GM12878 (cell line): ENCODE measurements at regions not wholly inside any gene's neighbourhood (a gene's known extent, or its start where the extent isn't known, plus 50 kb on each side); places are given as distances from the start of the nearest gene placed in this dataset.

Source experiments
- ATAC-seq: fragments of 200-7000 bp; cut with Tn5 transposase; 3 replicates; pipeline ENCODE4 v1.9.1; 2020; ENCODE audit warnings: mild to moderate bottlenecking, moderate library complexity
- BruUV-seq: library from RNA; stranded (reverse); fragments of 400-500 nt; replicated peaks from 2 replicates; lab custom pipeline; 2021; lab: Mats Ljungman, UMichigan
- CTCF ChIA-PET: fragments of 300-600 bp; sonication (Branson Sonifier 250); formaldehyde crosslinking; extraction: SDS; loops from one replicate; lab custom pipeline; 2021; ENCODE audit warnings: inconsistent platforms; lab: Yijun Ruan, JAX
- POLR2A ChIA-PET: fragments of 350-600 bp; formaldehyde crosslinking; extraction: SDS; loops from one replicate; lab custom pipeline; 2021; ENCODE audit warnings: inconsistent platforms; lab: Charles Lee
- RAD21 ChIA-PET: fragments of 300-600 bp; sonication (Branson Sonifier 250); formaldehyde crosslinking; loops from one replicate; lab custom pipeline; 2023; ENCODE audit warnings: antibody characterized with exemption; ENCODE audit not compliant: unreplicated experiment; lab: Charles Lee
- SMC1A ChIA-PET: fragments of 300-600 bp; sonication (Branson Sonifier 250); formaldehyde crosslinking; loops from one replicate; lab custom pipeline; 2023; ENCODE audit not compliant: unreplicated experiment, uncharacterized antibody; lab: Charles Lee
- DNase-seq: peaks from one replicate; pipeline ENCODE4 v3.0.0-alpha.2; 2011; ENCODE audit warnings: low read depth, low spot score
- FAIRE-seq: peaks from 3 replicates; lab custom pipeline; 2011; peaks lifted over from hg19 to GRCh38; lab: Jason Lieb, UNC
- H2AFZ ChIP-seq: 2 replicates; pipeline ENCODE4 v1.6.0; 2011; ENCODE audit warnings: low read depth, low read length, control low read depth; ENCODE audit not compliant: control insufficient read depth
- H3K27ac ChIP-seq: 2 replicates; pipeline ENCODE4 v1.5.1; 2011; ENCODE audit warnings: control low read depth; ENCODE audit not compliant: control insufficient read depth, insufficient read depth
- H3K27me3 ChIP-seq, 2 experiments: replicated peaks in 1 of 2; 2 replicates each; pipeline versions ENCODE4 v1.6.0 to v1.6.1; 2011; ENCODE audit warnings: low read length in 1 of 2; ENCODE audit not compliant: control insufficient read depth in 2 of 2, insufficient read depth in 2 of 2
- H3K36me3 ChIP-seq, 2 experiments: 2 replicates each; pipeline ENCODE4 v1.5.1; 2011; ENCODE audit warnings: low read length in 1 of 2; ENCODE audit not compliant: control insufficient read depth in 2 of 2, insufficient read depth in 2 of 2
- H3K4me1 ChIP-seq: 2 replicates; pipeline ENCODE4 v1.6.1; 2011; ENCODE audit warnings: mild to moderate bottlenecking, low read length, moderate library complexity, mixed read lengths; ENCODE audit not compliant: control insufficient read depth, insufficient read depth
- H3K4me2 ChIP-seq: 2 replicates; pipeline ENCODE4 v1.6.0; 2011; ENCODE audit warnings: control low read depth; ENCODE audit not compliant: control insufficient read depth, insufficient read depth
- H3K4me3 ChIP-seq: fragments of 200-600 bp; sonication (generic); 2 replicates; pipeline ENCODE4 v1.5.1; 2016
- H3K79me2 ChIP-seq: 2 replicates; pipeline ENCODE4 v1.6.0; 2011; ENCODE audit warnings: low read length; ENCODE audit not compliant: control insufficient read depth, insufficient read depth
- H3K9ac ChIP-seq: 2 replicates; pipeline ENCODE4 v1.8.0; 2011; ENCODE audit warnings: low read length, control low read depth, mixed read lengths; ENCODE audit not compliant: control insufficient read depth, insufficient read depth
- H3K9me3 ChIP-seq: replicated peaks from 3 replicates; pipeline ENCODE4 v1.5.1; 2011; ENCODE audit warnings: mild to moderate bottlenecking, low read length; ENCODE audit not compliant: control insufficient read depth, insufficient read depth
- H4K20me1 ChIP-seq: 2 replicates; pipeline ENCODE4 v1.6.0; 2011; ENCODE audit not compliant: control insufficient read depth, insufficient read depth
- BCL11A ChIP-seq: IDR thresholded peaks from 2 replicates; pipeline ENCODE4 v1.6.1; 2011; ENCODE audit warnings: low read depth, low read length
- CEBPB ChIP-seq, 2 experiments: fragments of 150-350 bp in 1 of 2; IDR thresholded peaks; 2 replicates each; pipeline ENCODE4 v1.6.1; 2012 to 2014; ENCODE audit warnings: low read depth in 2 of 2, low read length in 2 of 2, borderline replicate concordance in 1 of 2, inconsistent platforms in 1 of 2
- CHD2 ChIP-seq: IDR thresholded peaks from 2 replicates; pipeline ENCODE4 v1.6.1; 2011; ENCODE audit warnings: low read depth, low read length, improper control_type of control experiment, borderline replicate concordance
- CTCF ChIP-seq, 3 experiments: IDR thresholded peaks in 2 of 3; conservative IDR thresholded peaks in 1 of 3; 2 replicates each; pipeline ENCODE4 v1.5.1; 2011; ENCODE audit warnings: low read depth in 3 of 3, low read length in 3 of 3, mild to moderate bottlenecking in 3 of 3, control low read depth in 2 of 3, moderate library complexity in 2 of 3, inconsistent platforms in 1 of 3, mixed read lengths in 1 of 3; ENCODE audit not compliant: control insufficient read depth in 2 of 3, insufficient read depth in 1 of 3; ENCODE audit errors: extremely low read depth in 1 of 3
- EP300 ChIP-seq, 2 experiments: fragments of 150-350 bp in 1 of 2; IDR thresholded peaks; 2 replicates each; pipeline ENCODE4 v1.6.1; 2011 to 2012; ENCODE audit warnings: low read depth in 2 of 2, low read length in 2 of 2, borderline replicate concordance in 1 of 2, improper control_type of control experiment in 1 of 2, inconsistent platforms in 1 of 2; ENCODE audit not compliant: control insufficient read depth in 1 of 2
- HDAC2 ChIP-seq: fragments of 200-600 bp; sonication (generic); IDR thresholded peaks from 2 replicates; pipeline ENCODE4 v1.6.1; 2017
- MTA2 ChIP-seq: fragments of 450-650 bp; IDR thresholded peaks from 2 replicates; pipeline ENCODE4 v1.6.1; 2016; ENCODE audit warnings: low read depth, mild to moderate bottlenecking, moderate library complexity
- MYB ChIP-seq: fragments of 150-350 bp; IDR thresholded peaks from 2 replicates; pipeline ENCODE4 v1.6.1; 2014; ENCODE audit warnings: mild to moderate bottlenecking, low read depth, low read length, borderline replicate concordance
- MYC ChIP-seq: IDR thresholded peaks from 2 replicates; pipeline ENCODE4 v1.6.1; 2011; ENCODE audit warnings: mild to moderate bottlenecking, low read length, moderate library complexity, inconsistent platforms; ENCODE audit not compliant: insufficient read depth, insufficient replicate concordance, insufficient read length, severe bottlenecking
- NFIC ChIP-seq: IDR thresholded peaks from 2 replicates; pipeline ENCODE4 v1.6.1; 2012; ENCODE audit warnings: low read depth, mild to moderate bottlenecking, inconsistent platforms, low read length, moderate library complexity
- NR2C2 ChIP-seq: IDR thresholded peaks from 2 replicates; pipeline ENCODE4 v1.6.1; 2011; ENCODE audit warnings: borderline replicate concordance, low read depth; ENCODE audit not compliant: control insufficient read depth, insufficient read length
- RCOR1 ChIP-seq: conservative IDR thresholded peaks from 2 replicates; pipeline ENCODE4 v1.6.1; 2012; ENCODE audit warnings: low read depth, low read length, improper control_type of control experiment
- SMC3 ChIP-seq: IDR thresholded peaks from 2 replicates; pipeline ENCODE4 v1.6.1; 2011; ENCODE audit warnings: low read length, improper control_type of control experiment, borderline replicate concordance
- TCF3 ChIP-seq: IDR thresholded peaks from 2 replicates; pipeline ENCODE4 v1.6.1; 2012; ENCODE audit warnings: low read depth, mild to moderate bottlenecking, low read length, borderline replicate concordance; ENCODE audit not compliant: insufficient read depth
- WGBS: methylation state at CpG from one replicate; pipeline ENCODE4 v1.1.6; 2016; ENCODE audit warnings: low lambda C conversion rate; ENCODE audit not compliant: insufficient replicate concordance, insufficient coverage; ENCODE audit errors: missing lambda C conversion rate; 5-methylcytosine and 5-hydroxymethylcytosine counted together
- in situ Hi-C: fragments of 300-500 bp; cut with MboI; formaldehyde crosslinking; loops from 9 replicates; pipeline ENCODE4 v1.14.3; 2018; ENCODE audit warnings: mixed read lengths
- intact Hi-C: fragments of 100-400 bp; cut with micrococcal nuclease; formaldehyde crosslinking; loops from one replicate; pipeline ENCODE4 v1.14.2; 2022; ENCODE audit not compliant: unreplicated experiment
- TF ChIP-seq, protein P1 (sequence below): IDR thresholded peaks from 2 replicates; pipeline ENCODE4 v1.6.1; 2012; ENCODE audit warnings: low read depth, low read length, improper control_type of control experiment
- TF ChIP-seq, protein P2 (sequence below): fragments of 150-350 bp; IDR thresholded peaks from 2 replicates; pipeline ENCODE4 v1.6.1; 2014; ENCODE audit warnings: mild to moderate bottlenecking, low read depth, low read length
- TF ChIP-seq, protein P3 (sequence below): IDR thresholded peaks from 2 replicates; pipeline ENCODE4 v1.6.1; 2012; ENCODE audit warnings: mild to moderate bottlenecking, low read depth, low read length

- H3K27me3 ChIP-seq = no peaks in the 10 kb centered on the region
- no peak overlapping the region for H3K9ac ChIP-seq
- DNase-seq (no peak), FAIRE-seq (no peak), ATAC-seq (no peak)
- intact Hi-C loops = no loop called here
- POLR2A ChIA-PET = no interaction called here
- H2AFZ ChIP-seq = no peak overlapping the region
- no peaks in the 10 kb centered on the region for H3K9me3 ChIP-seq
- SMC1A ChIA-PET = no interaction called here
- H3K4me2 ChIP-seq = no peak overlapping the region
- H3K4me3 ChIP-seq = no peak overlapping the region
- H3K27ac ChIP-seq = no peak overlapping the region
- WGBS = 30% methylated on average over 12 of the region's 12 CpGs
- no peaks in the 10 kb centered on the region for H3K4me1 ChIP-seq
- no TSS peak for BruUV-seq
- CTCF ChIA-PET = no interaction called here
- H4K20me1 ChIP-seq = no peaks in the 10 kb centered on the region
- in situ Hi-C loops = no loop called here
- H3K79me2 ChIP-seq = no peaks in the 10 kb centered on the region
- RAD21 ChIA-PET = no interaction called here
- H3K36me3 ChIP-seq = no peaks in the 10 kb centered on the region
- TF ChIP-seq CEBPB (IDR thresholded peaks at IDR 0.05; ENCODE audit: borderline replicate concordance in 1 of 2, low read depth in 2 of 2, low read length in 2 of 2) = no peak
- TF ChIP-seq, protein P1, sequence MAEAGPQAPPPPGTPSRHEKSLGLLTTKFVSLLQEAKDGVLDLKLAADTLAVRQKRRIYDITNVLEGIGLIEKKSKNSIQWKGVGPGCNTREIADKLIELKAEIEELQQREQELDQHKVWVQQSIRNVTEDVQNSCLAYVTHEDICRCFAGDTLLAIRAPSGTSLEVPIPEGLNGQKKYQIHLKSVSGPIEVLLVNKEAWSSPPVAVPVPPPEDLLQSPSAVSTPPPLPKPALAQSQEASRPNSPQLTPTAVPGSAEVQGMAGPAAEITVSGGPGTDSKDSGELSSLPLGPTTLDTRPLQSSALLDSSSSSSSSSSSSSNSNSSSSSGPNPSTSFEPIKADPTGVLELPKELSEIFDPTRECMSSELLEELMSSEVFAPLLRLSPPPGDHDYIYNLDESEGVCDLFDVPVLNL = no peak
- TF ChIP-seq CHD2 = no peak
- TF ChIP-seq MYB = no peak
- no peak for TF ChIP-seq HDAC2
- no peak for TF ChIP-seq NR2C2
- TF ChIP-seq NFIC = no peak
- TF ChIP-seq, protein P2, sequence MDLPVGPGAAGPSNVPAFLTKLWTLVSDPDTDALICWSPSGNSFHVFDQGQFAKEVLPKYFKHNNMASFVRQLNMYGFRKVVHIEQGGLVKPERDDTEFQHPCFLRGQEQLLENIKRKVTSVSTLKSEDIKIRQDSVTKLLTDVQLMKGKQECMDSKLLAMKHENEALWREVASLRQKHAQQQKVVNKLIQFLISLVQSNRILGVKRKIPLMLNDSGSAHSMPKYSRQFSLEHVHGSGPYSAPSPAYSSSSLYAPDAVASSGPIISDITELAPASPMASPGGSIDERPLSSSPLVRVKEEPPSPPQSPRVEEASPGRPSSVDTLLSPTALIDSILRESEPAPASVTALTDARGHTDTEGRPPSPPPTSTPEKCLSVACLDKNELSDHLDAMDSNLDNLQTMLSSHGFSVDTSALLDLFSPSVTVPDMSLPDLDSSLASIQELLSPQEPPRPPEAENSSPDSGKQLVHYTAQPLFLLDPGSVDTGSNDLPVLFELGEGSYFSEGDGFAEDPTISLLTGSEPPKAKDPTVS = no peak
- TF ChIP-seq MTA2 = no peak
- no peak for TF ChIP-seq CTCF (IDR thresholded peaks at IDR 0.05 in 2 of 3, conservative IDR thresholded peaks at IDR 0.05 in 1 of 3; ENCODE audit: control insufficient read depth in 2 of 3, extremely low read depth in 1 of 3, insufficient read depth in 1 of 3, low read depth in 3 of 3, low read length in 3 of 3)
- no peak for TF ChIP-seq SMC3
- TF ChIP-seq EP300 (IDR thresholded peaks at IDR 0.05; ENCODE audit: borderline replicate concordance in 1 of 2, control insufficient read depth in 1 of 2, low read depth in 2 of 2, low read length in 2 of 2) = no peak
- TF ChIP-seq MYC = no peak
- TF ChIP-seq, protein P3, sequence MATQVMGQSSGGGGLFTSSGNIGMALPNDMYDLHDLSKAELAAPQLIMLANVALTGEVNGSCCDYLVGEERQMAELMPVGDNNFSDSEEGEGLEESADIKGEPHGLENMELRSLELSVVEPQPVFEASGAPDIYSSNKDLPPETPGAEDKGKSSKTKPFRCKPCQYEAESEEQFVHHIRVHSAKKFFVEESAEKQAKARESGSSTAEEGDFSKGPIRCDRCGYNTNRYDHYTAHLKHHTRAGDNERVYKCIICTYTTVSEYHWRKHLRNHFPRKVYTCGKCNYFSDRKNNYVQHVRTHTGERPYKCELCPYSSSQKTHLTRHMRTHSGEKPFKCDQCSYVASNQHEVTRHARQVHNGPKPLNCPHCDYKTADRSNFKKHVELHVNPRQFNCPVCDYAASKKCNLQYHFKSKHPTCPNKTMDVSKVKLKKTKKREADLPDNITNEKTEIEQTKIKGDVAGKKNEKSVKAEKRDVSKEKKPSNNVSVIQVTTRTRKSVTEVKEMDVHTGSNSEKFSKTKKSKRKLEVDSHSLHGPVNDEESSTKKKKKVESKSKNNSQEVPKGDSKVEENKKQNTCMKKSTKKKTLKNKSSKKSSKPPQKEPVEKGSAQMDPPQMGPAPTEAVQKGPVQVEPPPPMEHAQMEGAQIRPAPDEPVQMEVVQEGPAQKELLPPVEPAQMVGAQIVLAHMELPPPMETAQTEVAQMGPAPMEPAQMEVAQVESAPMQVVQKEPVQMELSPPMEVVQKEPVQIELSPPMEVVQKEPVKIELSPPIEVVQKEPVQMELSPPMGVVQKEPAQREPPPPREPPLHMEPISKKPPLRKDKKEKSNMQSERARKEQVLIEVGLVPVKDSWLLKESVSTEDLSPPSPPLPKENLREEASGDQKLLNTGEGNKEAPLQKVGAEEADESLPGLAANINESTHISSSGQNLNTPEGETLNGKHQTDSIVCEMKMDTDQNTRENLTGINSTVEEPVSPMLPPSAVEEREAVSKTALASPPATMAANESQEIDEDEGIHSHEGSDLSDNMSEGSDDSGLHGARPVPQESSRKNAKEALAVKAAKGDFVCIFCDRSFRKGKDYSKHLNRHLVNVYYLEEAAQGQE = no peak
- TF ChIP-seq BCL11A = no peak
- no peak for TF ChIP-seq TCF3
- no peak for TF ChIP-seq RCOR1
Measured at GRCh38 chr5:38167562-38167996, 90.8 kb upstream of the EGFLAM start.
